Fibroblast of skin of scalp (primary cell): ENCODE measurements at regions not wholly inside any gene's neighbourhood (a gene's known extent, or its start where the extent isn't known, plus 50 kb on each side); places are given as distances from the start of the nearest gene placed in this dataset.
A peak's percentile ranks its signal among the peaks of the same experiment; 100 is the strongest.

ENCODE experiments used
- DNase-seq: peaks from one replicate; pipeline ENCODE4 v3.0.0-alpha.2; 2013

DNA sequence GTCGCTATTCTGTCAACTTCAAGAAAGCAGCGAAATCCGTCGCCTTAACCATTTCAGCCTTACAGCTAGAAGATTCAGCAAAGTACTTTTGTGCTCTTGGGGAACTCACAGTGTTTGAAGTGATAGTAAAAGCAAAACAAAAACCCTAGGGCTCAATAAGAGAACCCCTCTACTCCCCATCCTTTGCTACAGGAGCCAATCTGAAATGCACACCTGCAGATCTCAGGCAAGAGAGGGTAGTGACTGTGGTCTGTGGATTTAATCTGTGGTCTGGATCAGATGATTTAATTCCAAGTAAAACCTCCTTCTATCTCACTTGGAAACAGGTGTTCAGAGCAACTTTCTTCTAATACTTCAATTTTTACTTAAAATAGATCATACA, 422.9 kb upstream of the OR4E1 start:
- DNase-seq = no peak

GRCh38 chr14:22095860-22096513, 422.4 kb upstream of the OR4E1 start:
- DNase-seq = no peak

DNA sequence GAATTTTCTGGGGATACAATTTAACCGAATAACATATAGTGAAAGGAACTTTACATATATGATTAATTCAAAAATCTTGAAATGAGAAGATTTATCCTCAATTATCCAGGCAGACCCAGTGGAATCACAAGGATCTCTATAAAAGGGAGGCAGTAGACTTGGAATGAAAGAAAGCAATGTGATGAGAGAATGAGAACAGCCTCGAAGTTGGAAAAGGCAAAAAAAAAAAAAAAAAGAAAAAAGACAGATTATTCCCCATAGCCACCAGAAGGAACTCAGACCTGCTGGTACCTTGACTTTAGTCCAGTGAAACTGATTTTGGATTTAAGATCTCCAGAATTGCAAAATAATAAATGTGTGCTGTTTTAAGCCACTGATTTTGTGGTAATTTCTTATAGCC, 416.3 kb upstream of the OR4E1 start:
- DNase-seq = no peak

- peak; percentile 3 for DNase-seq
Observed at GRCh38 chr14:22088614-22089342, 415.2 kb upstream of the OR4E1 start.

DNA sequence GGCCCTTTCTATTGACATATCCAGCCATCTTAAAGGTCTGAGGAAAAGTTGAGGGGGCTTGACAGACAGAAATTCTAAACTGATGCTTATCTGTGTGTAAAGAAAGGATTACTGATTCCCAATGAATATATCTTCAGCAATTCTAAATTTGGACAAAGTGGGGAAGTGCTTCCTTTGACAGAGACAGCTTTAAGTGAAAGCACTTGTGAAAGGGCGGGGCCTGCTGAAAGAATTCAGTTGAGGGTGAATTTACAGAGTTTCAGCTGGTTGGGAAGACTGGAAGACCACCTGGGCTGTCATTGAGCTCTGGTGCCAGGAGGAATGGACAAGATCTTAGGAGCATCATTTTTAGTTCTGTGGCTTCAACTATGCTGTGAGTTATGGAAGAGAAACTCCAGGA, 412.5 kb upstream of the OR4E1 start:
- no peak for DNase-seq

GRCh38 chr14:22084393-22085281, 411.0 kb upstream of the OR4E1 start:
- peak; percentile 42 for DNase-seq

DNA sequence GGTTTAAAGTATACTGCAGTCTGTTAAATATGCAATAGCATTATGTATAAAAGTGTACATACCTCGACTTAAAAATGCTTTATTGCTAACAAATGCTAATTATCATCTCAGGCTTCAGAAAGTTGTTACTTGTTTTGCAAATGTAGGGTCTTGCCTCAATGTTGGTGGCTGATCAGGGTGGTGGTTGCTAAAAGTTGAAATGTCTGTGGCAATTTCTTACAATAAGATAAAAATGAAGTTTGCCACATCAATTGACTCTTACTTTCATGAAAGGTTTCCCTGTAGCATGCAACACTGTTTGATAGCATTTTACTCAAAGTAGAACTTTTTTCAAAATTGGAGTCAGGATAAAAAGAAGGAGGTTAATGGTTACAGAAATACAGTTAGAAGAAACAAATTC, 407.7 kb upstream of the OR4E1 start:
- no peak for DNase-seq

GRCh38 chr14:22079766-22080165, 406.1 kb upstream of the OR4E1 start:
- no peak for DNase-seq

DNA sequence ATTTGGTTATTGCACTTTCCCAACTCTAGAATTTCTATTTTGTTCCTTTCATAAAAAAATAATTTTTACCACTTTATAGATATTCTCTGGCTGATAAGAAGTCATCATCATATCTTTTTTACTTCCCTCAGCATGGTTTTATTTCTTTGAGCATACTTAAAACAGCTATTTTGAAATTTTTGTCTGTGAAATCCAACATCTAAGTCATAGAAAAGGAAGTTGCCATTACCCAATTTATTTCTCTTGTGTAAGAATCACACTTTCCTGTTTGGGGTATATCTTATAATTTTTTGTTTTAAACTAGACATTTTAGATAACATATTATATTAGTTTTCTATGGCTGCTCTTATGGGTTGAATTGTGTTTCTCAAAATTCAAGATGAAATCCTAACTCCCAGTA, 400.2 kb upstream of the OR4E1 start:
- DNase-seq = no peak

GRCh38 chr14:22071006-22071405, 397.4 kb upstream of the OR4E1 start:
- no peak for DNase-seq

GRCh38 chr14:22070119-22070982, 396.7 kb upstream of the OR4E1 start:
- DNase-seq = no peak

DNA sequence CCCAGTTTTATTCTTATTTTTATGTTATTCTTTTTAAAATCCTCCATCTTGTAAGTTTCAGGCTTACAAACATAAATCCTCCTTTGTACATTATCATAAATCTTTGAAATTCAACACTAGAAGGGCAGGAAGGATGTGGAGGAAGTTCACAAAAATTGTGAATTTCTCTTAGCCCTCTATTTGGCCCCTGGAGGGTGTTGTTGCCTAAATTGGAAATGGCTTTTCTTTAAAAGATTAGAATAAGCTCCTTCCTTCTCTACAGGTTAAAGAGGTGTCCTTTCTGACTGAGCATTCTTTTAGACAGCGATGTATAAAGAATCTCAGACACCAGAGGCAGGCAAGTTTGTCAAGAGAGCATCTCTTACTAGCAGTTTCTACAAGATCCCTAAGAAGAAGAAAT, 391.7 kb upstream of the OR4E1 start:
- no peak for DNase-seq

DNA sequence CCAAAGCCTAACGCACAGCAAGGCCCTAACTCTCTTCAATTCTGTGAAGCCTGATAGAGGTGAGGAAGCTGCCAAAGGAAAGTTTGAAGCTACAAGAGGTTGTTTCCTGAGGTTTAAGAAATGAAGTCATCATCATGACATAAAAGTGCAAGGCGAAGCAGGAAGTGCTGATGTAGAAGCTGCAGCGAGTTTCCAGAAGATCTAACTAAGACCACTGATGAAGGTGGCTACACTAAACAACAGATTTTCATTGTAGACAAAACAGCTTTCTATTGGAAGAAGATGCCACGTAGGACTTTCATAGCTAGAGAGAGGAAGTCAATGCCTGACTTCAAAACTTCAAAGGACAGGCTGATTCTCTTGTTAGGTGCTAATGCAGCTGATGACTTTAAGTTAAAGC, 385.6 kb upstream of the OR4E1 start:
- DNase-seq = no peak

DNA sequence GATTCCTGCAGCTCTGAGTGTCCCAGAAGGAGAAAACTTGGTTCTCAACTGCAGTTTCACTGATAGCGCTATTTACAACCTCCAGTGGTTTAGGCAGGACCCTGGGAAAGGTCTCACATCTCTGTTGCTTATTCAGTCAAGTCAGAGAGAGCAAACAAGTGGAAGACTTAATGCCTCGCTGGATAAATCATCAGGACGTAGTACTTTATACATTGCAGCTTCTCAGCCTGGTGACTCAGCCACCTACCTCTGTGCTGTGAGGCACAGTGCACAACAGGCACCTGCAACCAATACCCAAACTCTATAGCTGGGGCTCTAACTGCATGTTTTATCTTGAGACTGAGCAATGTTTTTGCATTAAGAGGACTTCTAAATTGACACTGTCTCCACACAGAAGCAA, 379.2 kb upstream of the OR4E1 start:
- DNase-seq = no peak

GRCh38 chr14:22047115-22047514, 373.5 kb upstream of the OR4E1 start:
- no peak for DNase-seq

DNA sequence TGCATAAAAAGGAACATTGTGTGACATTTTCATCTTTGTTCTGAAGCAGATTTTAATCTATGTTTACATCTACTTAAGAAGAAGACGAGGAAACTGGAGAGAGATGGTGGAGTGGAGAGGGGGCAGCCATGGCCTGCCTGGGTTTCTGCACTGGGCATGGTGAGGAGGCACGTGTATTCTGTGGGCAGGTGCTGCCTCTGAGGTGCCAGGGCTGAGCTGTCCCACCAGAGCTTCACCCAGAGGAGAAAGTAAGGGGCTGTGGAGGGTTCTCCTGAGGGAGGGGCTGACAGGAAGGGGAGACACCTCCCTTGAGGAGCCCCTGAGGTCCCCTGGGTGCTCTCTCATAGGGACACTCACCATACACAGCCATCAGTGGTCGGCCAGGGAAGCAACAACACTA, 372.4 kb upstream of the OR4E1 start:
- DNase-seq = no peak

DNA sequence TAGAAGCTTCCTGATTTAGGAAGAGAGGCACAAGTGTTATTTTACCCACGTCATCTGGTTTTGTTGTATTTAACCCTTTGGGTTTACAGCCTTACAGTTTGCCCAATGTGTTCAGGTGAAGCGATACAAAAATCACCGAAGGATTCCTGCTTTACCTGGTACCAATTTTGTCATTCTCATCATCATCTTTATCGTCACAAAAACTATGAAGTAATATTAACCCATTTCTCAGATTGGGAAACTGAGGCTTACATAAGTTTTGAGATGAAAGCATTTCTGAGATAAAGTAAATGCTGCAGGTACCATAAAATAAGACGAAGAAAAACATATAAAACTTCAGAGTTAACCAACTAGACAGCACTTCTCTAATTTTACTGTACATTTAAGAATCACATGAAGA, 370.6 kb upstream of the OR4E1 start:
- no peak for DNase-seq

DNA sequence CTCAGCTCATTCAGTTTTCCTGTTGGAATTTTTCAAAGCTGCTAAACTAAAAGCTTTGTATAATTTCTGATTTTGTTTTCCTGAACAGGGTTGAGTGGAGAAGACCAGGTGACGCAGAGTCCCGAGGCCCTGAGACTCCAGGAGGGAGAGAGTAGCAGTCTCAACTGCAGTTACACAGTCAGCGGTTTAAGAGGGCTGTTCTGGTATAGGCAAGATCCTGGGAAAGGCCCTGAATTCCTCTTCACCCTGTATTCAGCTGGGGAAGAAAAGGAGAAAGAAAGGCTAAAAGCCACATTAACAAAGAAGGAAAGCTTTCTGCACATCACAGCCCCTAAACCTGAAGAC, 367.1 kb upstream of the OR4E1 start:
- DNase-seq = no peak

DNA sequence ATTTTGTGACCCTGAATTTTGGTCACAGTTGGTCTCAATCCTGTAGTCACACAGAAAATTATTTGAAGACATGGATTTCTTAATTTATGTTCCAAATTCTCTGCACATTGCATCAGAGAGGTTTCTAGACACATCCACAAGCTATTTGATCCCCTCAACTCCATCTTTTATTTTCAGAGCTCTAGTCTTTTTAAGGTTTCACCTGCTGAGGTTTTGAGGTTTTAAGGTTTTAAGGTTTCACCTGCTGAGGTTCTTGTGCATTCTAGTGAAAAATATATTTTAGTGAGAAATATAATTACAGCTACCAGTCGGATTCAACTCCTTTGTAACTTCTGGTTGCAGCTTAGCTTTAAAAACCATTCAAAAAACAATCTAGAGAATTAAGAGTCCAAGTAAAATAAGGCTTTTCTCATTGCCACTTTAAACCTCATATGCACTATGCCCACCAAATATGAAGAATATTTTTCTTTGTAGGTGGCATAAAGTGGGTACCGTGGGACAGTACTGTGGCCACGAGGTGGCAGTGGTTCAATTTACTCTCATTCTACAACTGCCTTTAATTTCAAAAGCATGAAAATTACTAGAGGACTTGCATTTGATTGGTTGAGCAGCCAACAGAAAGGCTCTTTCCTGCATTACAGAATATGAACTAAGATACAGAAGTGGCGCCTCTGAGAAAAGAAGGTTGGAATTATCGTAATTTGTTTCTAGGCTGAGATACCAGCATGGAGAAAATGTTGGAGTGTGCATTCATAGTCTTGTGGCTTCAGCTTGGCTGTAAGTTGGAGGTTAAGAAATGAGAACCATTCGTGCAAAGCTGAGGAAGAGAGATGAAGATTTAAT, 366.5 kb upstream of the OR4E1 start:
- no peak for DNase-seq

DNA sequence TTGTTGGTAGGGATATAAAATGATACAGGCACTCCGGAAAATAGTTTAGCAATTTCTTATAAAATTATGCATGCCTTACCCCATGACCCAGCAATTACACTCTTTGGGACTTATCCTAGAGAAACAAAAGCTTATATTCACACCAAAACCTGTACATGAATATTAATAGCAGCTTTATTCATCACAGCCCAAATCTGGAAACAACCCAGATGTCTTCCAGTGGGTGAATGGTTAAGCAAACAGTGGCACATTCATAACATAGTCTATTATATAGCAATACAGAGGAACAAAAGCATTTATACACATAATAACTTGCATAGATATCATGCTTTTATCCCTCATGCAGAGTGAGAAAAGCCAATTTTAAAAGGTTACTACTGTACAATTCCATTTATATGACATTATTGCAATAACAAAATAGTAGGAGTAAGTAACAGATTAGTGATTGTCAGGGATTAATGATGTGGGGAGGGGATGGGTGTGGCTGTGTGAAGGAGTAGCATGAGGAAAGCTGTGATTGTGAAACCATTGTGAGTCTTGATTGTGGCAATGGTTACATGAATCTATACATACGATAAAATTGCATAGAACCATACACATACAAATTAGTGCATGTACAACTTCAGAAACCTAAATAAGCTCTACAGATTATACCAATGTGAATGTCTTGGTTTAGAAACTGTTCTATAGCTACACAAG, 363.1 kb upstream of the OR4E1 start:
- no peak for DNase-seq

DNA sequence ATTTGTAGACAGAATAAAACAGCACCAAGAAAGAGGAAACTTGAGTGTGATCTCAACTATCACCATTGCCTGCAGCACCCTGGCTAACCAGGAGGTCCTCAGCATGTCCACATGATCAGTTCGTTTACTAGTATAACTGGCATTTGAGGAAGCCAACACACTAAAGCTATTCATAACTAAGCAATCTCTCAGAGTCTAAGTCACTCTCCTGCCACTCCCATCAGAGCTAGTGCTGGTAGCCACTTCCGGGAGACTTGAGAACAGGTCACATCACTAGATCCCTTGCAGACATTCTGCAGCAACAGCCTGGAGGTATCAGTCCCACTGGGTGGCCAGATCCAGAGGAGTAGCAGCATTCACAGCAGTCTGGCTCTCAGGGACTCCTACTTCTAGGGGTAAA, 352.9 kb upstream of the OR4E1 start:
- no peak for DNase-seq
